Stimulated activated CD4-positive, alpha-beta T cell treated with anti-CD3 and anti-CD28 coated beads, Interleukin-15, amount 100 ng/mL, for 48 hours (primary cell): ENCODE measurements at regions not wholly inside any gene's neighbourhood (a gene's known extent, or its start where the extent isn't known, plus 50 kb on each side); places are given as distances from the start of the nearest gene placed in this dataset.

ENCODE experiments used
- DNase-seq, 2 donors: peaks; one replicate each; pipeline ENCODE4 v3.0.0-alpha.2; 2020; ENCODE audit warnings: low read depth in 2 of 2

GRCh38 chr4:176979416-176979815 is 186.7 kb upstream of the VEGFC start:
- DNase-seq: no peak

DNA sequence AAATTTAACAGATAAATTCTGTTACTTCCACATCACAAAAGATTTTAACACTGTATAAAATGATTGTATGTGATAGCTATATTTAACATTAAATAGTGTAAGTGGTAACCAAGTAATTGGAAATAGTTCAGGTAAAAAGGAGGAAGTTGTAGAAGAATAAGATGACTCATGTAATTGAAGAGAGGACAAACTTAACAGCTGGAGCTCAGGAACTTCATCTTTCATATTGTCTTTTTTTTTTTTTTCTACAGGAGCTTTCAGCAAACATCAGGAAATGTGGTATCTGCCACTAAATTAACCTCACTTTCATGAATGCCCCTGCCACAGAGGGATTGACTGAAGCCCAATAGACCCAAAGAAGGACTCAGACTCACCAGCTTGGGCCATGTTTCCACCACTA is 188.4 kb upstream of the VEGFC start:
- DNase-seq: no peak

GRCh38 chr4:176981551-176981950 is 188.8 kb upstream of the VEGFC start:
- DNase-seq: no peak

GRCh38 chr4:176988226-176988625 is 195.5 kb upstream of the VEGFC start:
- no peak for DNase-seq

GRCh38 chr4:176989186-176989585 is 196.5 kb upstream of the VEGFC start:
- no peak for DNase-seq

- DNase-seq: no peak
Observed at GRCh38 chr4:176999935-177000543, 207.3 kb upstream of the VEGFC start.

- no peak for DNase-seq
Observed at GRCh38 chr4:177001271-177002175, 208.8 kb upstream of the VEGFC start.

GRCh38 chr4:177005674-177006230 is 213.0 kb upstream of the VEGFC start:
- no peak for DNase-seq

- DNase-seq: no peak
Observed at GRCh38 chr4:177006331-177006730, 213.6 kb upstream of the VEGFC start.

- no peak for DNase-seq
Observed at GRCh38 chr4:177008071-177008835, 215.5 kb upstream of the VEGFC start.

- no peak for DNase-seq
Observed at GRCh38 chr4:177008836-177009501, 216.2 kb upstream of the VEGFC start.

DNA sequence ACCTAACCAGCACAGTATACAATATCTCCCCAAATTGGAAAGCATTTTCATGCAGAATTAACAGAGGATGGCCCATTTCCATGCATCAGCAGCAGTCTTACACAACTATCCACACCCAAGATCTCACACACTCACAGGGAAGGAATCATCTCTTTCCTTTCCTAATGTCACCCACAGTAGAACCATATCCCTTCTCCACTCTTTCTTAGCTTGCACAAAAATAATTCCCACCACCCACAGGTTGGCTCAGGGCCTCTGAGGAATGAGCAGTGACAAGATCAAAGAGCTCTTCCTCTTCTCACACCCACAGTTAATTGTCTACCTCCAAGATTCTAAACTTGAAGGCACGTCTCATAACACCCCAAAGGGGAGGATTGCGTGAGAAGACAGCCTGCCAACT is 217.7 kb upstream of the VEGFC start:
- DNase-seq: no peak

GRCh38 chr4:177012918-177013545 is 220.3 kb upstream of the VEGFC start:
- no peak for DNase-seq

GRCh38 chr4:177016541-177017141 is 223.9 kb upstream of the VEGFC start:
- DNase-seq: no peak

GRCh38 chr4:177023951-177024350 is 231.2 kb upstream of the VEGFC start:
- no peak for DNase-seq

GRCh38 chr4:177032341-177032740 is 239.6 kb upstream of the VEGFC start:
- no peak for DNase-seq

DNA sequence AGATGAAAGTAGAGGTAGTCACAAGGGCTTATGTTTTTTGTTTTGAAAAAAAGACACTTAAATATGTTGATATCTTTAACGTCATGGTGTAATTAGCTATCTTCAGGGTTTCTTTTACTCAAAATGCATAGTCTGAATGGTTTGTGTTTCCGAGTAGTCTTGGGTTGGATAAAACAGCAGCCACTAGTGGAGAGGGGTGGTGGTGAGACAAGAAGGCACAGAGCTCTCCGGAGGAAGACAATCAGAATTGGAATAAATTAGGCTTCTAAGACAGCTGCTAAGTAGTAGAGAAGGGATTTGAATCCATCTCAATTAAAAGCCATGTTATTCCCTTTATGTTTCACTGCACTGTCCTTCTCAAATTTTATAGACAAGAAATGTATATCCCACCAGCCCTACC is 240.4 kb upstream of the VEGFC start:
- DNase-seq: no peak

DNA sequence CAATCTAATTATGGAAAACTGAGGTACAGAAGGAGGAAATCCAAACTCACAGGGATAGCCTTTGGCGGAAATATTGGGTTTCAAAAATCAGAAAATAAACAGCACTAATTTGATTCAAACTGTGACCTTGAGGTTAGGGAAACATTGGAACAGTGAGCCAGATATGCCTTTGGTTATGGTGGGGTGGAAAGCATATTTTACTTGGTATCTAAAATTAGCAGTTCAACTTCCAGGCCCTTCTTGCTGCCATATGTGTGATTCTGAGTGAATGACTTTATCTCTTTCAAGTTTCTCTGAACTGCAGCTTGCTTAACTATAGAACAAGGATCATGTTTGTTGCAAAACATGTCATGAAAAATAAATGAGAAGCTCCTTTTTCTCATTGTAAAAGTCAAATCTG is 240.9 kb upstream of the VEGFC start:
- DNase-seq: no peak

- DNase-seq: no peak
Observed at GRCh38 chr4:177041356-177041755, 248.6 kb upstream of the VEGFC start.

GRCh38 chr4:177047070-177047850 is 254.5 kb upstream of the VEGFC start:
- DNase-seq: peak; percentile 4 to 47
